SH-SY5Y (cell line): ENCODE measurements at regions not wholly inside any gene's neighbourhood (a gene's known extent, or its start where the extent isn't known, plus 50 kb on each side); places are given as distances from the start of the nearest gene placed in this dataset.

Source experiments
- GATA2 ChIP-seq: IDR thresholded peaks from 2 replicates; pipeline ENCODE4 v1.6.1; 2011; ENCODE audit warnings: mild to moderate bottlenecking, low read depth, low read length
- GATA3 ChIP-seq: IDR thresholded peaks from 2 replicates; pipeline ENCODE4 v1.6.1; 2011; ENCODE audit warnings: low read depth, mild to moderate bottlenecking, low read length, moderate library complexity

DNA sequence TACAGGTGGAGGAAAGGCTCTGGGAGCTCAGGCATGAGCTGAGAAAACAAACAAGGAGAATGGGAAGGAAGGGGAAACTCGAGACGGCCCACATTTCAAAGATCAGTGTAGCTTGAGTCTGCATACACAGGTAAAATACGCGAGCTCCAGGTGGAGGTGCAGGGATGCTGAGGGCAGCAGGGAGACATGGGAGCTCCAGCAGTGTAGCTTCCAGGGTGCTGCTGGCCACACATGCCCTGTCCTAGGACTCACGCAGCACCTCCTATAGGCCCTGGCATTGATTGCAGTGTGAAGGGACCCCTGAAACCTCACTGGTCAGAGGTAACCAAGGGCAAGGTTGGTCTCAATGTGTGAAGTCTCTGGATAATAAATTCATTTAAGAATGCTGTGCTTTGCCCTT lies 362.8 kb upstream of the HS6ST1 start:
- no peak for TF ChIP-seq GATA2
- TF ChIP-seq GATA3: no peak
